ENCODE measurements at regions not wholly inside any gene's neighbourhood (a gene's known extent, or its start where the extent isn't known, plus 50 kb on each side); places are given as distances from the start of the nearest gene placed in this dataset.

DNA sequence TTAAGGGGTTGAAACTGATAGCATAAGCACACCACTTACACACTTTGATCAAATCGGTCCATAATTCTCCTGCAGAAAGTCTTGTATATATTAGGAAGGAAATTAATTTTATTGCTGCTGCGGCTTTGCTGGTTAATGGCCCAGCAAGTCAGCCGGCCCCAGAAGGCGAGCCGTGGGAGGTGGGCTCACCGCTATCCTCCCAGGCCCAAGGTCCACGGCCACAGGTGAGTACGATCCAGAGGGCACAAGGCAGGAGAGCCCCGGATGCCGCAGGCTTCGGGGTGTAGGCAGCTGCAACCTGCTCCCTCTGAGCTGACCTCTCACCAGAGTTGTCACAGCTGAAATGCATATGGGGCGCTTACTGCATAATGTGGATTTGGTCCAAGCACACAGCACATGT, 165.7 kb downstream of the TBX5 start:
- TF ChIP-seq, protein P1, sequence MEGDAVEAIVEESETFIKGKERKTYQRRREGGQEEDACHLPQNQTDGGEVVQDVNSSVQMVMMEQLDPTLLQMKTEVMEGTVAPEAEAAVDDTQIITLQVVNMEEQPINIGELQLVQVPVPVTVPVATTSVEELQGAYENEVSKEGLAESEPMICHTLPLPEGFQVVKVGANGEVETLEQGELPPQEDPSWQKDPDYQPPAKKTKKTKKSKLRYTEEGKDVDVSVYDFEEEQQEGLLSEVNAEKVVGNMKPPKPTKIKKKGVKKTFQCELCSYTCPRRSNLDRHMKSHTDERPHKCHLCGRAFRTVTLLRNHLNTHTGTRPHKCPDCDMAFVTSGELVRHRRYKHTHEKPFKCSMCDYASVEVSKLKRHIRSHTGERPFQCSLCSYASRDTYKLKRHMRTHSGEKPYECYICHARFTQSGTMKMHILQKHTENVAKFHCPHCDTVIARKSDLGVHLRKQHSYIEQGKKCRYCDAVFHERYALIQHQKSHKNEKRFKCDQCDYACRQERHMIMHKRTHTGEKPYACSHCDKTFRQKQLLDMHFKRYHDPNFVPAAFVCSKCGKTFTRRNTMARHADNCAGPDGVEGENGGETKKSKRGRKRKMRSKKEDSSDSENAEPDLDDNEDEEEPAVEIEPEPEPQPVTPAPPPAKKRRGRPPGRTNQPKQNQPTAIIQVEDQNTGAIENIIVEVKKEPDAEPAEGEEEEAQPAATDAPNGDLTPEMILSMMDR (IDR thresholded peaks at IDR 0.05) = no peak
- TF ChIP-seq POLR2AphosphoS5 (IDR thresholded peaks at IDR 0.05) = no peak

All from prostate gland (tissue), 2 donors.